NCI-H1417 treated with DMSO at 0.1 percent for 48 hours (cell line): ENCODE measurements at regions not wholly inside any gene's neighbourhood (a gene's known extent, or its start where the extent isn't known, plus 50 kb on each side); places are given as distances from the start of the nearest gene placed in this dataset.

Source experiments
- DNase-seq: peaks from one replicate; lab custom pipeline; 2025; lab: John Stamatoyannopoulos, UW

DNA sequence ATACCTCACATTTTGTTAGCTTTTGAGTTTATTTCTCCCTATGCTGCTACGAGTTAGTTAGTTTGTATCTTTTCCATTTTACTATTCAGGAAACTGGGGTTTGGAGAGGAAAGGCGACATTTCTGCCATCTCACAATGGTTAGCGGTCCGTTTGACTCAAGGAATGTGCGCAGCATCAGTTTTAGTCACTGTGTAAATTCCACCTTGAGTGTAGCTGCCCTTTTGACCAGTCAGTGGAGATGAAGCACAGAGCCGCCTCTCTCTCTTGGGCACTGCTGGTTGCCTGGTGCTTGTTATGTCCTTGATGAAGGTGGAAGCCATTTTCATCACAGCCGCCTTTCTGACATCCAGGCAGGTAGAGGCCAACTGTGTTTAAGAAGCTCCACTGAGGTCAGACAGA, 185.5 kb downstream of the SCP2D1 start:
- no peak for DNase-seq

DNA sequence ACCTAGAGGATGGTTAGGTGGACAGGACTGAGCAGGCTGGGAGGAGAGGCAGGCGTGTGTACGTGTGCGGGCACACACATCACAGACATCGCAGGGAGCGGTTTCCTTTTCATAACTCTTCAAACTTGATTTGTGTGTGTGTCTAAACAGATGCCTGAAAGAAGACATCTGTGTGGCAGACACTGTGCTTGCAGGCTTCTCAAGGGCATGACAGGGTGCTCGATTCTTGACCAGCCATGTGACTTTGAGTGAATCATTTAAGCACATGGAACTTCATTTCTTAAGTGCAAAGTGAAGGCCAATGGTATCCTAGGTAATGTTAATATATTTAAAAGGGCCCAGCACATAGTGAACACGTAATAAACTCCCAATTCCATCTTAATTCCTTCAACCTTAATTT, 186.5 kb downstream of the SCP2D1 start:
- no peak for DNase-seq

DNA sequence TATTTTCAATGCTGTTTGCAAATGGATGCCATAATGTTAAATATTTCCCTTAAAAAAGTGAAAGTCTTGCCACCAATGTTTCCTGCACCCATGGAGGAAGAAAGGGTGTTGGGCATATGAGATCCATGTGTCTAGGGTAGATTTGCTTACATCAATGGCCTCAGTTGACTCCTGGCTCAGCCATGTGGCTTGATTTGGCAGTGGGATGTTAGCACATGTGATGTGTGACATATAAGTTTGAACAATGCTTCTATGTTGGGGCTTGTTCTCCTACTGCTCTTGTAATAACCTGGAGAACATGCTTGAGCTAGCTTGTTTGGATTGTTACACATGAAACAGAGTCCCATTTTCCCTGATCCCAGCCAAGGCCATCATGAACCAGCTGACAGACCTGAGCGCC, 187.6 kb downstream of the SCP2D1 start:
- DNase-seq: no peak

DNA sequence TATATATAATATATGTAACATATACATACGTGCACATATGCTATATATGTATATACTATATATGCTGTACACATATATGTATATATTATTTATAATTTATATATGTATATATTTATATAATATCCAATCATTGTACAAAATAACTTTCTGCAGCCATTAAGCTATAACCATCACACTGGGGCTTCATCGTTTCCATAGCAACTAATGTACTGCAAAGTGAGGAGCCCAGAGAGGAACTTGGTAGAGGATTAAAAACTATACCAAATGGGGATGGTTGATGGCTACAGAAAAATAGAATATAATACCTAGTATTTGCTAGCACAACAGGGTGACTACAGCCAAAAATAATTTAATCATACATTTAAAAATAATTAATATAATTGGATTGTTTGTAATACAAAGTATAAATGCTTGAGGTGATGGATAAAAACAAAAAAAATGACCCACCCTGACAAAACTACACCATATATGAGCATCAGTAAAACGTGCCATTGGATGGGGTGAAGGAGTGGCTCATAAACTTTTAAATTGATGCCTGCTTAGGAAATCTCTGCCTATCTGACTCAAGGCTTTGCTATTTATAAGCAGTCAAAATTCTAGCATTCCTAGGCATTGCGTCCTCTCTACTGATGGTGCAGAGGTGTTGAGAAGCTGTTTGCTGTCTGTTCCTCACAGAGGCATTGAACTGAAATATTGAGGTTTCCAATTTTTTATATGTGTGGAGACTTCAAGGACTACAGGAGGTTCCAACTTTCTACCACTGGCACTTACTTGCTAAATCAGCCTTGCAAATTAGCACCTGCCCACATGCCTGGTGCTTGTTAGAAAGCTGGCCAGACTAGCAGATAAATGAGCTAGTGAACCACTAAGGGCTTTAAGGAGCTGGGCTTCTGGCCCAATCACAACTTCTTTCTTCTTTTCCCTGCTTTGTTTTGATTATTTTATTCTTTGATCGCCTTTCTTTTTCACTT, 190.1 kb downstream of the SCP2D1 start:
- DNase-seq: no peak

DNA sequence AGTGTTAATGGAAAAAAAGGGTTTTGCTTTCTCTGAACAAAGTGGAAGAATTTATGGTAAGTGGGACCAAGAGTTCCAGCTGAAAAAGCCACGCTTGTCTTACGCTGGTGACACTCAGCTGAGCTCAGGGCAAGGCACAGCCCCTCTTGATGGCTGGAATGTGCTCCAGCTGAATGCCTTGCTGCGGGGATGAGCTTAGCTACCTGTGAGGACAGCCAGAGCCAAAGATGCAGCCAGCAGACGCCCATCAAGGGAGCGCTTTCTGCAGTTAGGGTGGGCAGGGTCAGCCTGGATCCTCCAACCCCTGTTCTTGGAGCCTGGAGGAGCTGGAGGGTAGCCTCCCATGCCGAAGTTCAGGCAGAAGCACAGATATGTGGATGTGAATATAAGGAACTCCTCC, 191.4 kb downstream of the SCP2D1 start:
- DNase-seq: no peak

DNA sequence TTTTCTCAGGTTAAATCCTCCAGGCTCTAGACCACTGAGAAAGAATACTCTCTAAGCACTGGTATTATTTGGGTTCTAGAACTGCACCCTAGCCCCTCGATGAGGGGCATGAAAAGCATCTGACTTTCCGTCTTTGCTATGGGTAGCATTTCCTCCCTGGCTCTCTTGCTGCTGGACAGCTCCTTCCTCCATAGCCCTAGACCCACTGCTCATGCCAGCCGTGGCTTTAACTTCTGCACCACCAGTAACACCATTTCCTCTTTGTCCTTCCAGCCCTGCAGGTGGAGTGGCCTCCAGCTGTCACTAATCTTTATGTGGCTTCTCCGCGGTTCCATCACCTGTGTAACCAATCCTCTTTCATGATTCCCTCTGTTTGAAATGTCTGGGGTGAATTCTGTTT, 194.9 kb downstream of the SCP2D1 start:
- DNase-seq: no peak

DNA sequence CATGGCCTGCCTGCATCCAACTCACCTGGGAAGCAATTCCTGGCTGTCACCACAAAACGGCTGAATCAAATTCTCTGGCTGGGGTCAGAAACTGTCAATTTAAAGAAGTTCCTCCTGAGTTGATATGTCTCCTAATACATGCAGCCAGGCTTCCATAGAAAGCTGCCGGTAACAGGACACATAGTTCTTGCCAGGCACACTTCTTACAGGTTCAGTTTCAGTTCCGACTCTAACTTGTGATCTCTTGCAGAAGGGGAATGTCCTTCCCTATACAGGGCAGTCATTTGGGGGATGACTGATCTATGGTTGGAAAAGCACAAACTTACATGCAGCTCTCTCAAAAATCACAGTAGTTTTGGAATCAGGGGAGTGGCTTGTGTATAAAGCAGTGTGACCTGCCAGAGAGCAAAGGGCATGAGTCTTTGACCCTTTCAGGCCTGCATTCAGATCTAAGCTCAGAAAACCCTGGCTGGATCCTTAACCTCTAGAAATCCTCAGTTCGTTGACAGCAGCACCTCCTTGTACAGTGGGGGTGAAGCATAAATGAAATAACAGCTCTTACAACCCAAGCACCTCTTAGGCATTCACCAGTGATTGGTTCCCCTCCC, 195.6 kb downstream of the SCP2D1 start:
- DNase-seq: no peak

DNA sequence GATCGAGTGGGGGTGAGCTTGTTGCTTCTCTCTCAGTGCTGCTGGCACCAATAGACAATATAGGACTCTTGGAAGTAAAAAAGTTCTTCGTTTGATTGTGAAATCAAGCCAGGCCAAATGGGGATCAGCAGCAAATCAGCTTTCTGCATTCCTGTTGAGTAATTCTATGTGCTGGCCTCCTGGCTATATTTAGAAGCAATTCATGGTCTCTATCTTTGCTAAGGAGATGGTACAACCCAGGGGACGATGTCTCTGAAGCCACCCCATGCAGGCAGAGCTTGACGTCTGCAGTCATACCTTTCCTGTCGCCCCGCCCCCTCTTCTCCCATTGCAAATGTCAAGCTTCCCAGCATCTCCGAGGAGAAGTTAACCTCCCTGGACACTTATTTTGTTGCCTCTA, 199.1 kb downstream of the SCP2D1 start:
- DNase-seq: no peak

DNA sequence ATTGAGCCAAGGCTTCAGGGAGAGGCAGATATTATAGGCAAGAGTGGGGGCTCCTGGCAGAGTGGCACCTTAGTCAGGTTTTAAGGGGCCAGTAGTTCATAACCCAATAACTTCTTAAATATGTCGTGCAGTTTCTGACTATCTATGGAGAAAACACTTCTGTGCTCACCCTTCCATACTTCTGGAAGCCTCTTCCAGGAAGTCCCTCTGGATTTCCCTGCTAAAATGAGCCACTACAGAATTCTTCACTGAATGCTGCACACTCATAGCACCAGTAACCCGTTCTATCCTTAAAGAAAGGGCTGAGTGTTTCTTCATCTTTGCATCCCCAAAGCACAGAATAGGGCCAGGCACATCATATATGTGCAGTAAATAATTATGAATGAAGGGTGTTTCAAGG, 198.5 kb upstream of the SLC24A3 start:
- no peak for DNase-seq

DNA sequence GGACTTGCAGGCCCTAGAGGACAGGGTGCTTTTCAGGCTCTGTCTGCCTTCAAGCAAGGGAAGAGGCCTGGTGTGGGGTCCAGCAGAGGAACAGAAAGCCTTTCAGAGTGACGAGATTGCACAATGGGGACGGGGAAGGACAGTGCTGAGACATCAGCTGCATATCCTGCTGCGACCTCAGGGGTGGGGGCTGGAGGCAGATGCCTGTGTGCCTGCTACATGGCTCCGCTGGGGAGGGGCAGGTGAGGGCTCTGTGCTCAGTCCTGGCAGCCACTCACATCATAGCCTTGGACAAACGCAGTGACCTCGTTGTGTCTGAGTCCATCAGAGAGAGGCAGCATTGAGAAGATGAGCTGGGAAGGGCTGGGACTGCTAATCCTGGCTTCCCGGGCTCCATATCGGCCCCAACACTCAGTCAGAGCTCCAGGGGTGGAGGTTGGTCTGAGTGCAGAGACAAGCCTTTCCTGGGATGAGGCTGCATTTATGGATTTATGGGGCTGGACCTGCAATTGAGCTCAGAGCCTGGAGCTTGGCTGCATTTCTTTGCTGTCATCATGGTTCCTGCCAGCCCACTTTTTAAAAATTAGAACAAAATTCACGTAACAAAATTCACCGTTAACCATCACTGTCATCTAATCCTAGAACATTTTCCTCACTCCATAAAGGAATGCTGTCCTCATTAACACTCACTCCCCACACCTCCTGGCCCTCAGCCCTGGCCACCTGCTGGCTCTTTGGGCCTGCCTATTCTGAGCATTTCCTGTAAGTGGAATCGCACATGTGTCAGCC, 196.9 kb upstream of the SLC24A3 start:
- DNase-seq: no peak

DNA sequence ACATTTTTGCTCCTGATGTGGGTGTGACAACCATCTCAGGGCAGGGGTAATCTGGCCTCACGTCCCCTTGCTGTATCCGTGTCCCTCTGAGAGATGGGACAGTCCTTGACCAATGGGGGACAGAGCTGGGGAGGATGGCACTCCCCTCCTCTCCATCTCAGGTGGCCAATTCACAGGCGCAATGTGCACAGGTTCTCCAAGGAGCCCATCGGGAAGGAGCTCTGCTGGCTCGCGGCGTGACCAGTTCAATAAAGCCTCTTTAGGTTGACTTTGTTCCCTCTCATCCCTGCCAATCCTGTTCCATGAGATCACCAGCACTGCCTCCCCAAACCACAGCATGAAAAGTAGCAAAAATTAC, 196.3 kb upstream of the SLC24A3 start:
- DNase-seq: no peak

DNA sequence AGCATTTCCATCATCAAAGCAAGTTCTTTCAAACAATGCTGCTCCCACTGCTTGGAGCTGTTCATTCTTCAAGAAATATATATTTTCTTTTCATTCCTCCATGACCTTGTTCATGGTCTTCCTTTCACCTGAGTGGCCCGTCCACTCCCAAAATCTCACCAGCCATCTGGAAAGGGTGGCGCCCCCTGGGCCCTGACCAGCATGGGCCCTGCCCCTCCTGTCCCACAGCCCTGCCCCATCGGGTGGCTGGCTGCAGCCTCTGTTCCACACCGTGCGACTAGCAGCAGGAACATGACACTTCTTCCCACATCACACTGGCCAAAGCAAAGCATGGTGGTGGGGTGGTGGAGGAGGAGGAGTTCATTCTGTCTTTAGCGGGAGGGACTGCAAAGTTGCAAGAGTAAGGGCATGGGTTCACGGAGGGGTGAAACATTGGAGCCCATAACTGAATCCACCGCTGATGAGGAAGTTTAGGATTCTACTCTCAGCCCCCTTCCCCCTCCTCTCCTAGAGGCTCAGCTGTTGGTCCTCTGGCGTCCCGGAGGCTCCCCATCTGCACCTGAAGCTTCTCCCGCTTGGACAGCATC, 195.2 kb upstream of the SLC24A3 start:
- DNase-seq: no peak

DNA sequence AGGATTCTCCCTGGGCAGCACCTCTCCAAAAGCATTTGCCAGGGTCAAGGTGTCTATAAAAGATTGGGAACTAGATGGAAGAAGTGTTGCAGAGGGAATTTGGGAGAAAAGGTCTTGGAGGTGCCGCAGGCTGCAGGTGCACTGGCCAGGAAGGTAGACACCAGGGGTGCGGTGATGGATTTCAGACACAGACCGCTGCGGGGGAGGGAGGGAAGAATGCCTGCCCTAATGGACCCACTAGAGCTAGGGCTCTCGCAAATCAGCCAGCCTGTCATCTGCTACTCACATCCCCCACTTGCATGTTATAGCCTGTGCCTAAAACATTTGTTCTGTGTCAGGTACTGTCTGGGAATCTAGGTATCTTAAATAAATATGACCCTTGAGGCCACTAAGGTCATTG, 193.6 kb upstream of the SLC24A3 start:
- no peak for DNase-seq

DNA sequence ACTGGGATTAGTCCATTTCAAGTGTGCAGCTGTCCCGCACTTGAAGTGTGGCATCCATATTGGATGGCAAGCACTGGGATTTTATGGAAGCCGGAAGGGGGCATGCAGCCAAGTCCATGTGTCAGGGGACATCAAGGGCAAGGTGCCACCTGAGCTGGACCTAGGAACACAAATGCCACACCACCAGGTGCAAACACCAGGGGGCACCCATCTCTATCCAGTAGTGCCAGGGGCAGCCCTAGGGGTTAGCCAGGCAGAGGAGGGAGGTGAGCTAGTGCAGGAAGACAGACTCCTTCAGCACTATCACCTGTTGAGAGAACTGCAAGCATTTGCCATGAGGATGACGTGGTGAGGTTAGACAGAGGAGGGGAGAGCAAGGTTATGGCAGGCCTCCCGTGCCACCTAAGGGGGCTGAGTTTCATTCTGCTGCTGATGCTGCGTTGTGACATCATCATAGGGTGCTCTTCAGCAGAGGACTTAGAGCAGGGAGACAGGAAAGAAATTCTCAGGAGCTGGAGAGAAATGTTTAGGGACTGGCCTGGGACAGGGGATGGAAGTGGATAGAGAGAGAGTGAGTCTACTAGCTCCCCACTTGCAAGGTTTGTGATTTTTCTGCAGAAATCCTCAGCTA, 192.6 kb upstream of the SLC24A3 start:
- DNase-seq: no peak

DNA sequence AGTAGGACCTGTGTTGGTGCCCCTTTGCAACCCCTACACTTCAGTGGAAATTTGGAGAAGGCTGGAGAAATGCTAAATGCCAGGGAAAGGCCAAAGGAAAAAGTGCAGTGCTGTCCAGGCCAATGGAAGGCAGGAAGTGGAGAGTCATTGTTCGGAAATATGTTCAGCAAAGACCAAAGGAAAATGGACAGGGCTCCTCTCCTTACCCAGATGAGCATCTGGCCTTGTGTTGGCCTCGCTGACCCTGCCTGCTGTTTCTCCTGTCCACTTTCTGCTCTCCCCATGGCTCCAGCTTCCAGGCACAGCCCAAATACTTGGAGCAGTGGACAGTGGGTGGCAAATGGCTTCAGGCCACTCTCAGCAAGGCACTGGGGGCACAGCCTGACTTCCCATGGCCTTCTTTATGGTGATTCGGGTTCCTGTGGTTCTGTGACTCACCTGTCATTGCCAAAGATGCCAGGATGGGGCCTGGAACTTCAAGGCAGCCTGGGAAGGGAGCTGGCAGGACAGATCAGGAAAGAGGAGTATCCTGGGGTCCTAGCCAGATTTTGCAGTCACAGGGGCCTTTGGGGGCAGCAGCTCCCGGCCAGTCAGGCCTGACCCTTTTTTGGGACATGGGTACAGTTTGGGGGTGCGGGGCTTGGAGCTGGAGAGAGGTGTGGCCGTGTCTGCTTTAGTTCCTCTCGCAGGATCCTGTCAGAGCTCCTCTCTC, 190.9 kb upstream of the SLC24A3 start:
- DNase-seq: no peak

DNA sequence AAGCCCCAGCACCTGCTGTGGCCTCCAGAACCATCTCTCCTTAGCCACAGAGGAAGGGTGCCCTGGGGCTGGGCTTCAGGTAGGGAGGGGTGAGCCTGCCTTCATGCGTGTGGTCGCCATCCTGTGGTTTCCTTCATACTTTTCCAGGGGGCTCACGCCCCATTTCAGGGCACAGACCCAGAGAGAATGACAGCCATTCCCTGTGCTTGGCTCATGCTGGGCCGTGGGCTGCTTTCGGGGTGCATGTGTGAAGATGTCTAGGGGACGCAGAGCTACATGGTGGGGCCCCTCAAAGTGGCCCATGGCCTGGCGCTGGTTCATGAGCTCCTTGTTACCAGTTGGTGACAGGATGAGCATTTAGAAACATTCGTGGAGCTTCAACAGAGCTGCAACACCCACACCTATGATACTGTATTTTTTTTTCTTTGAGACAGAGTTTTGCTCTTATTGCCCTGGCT, 190.3 kb upstream of the SLC24A3 start:
- DNase-seq: no peak

DNA sequence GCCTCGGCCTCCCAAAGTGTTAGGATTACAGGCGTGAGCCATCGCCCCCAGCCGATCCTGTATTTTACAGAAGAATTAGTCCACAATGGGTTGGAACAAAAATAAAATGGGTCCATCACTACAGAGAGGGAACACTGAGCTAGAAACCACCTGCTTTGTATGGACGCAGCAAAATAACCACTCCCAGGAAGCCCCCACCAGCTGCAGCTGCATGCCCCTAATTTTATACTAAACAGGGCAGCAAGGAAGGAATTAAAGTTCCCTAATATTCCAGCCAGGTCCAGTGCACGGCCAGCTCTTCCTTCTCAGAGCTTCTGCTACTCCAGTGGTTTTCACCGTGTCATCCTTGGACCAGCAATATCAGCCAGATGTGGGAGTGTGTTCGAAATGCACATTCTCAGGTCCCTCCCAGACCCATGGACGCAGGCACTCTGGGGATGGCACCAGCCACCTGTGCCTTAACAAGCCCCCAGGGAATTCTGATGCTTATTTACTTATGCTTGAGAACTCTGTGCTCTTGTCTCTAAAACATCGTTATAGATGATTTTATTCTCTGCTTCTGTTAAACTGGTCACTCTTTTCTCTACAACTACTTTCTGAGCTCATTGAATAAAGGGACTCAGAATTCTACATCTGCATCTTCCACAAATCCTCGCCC, 189.5 kb upstream of the SLC24A3 start:
- DNase-seq: no peak

DNA sequence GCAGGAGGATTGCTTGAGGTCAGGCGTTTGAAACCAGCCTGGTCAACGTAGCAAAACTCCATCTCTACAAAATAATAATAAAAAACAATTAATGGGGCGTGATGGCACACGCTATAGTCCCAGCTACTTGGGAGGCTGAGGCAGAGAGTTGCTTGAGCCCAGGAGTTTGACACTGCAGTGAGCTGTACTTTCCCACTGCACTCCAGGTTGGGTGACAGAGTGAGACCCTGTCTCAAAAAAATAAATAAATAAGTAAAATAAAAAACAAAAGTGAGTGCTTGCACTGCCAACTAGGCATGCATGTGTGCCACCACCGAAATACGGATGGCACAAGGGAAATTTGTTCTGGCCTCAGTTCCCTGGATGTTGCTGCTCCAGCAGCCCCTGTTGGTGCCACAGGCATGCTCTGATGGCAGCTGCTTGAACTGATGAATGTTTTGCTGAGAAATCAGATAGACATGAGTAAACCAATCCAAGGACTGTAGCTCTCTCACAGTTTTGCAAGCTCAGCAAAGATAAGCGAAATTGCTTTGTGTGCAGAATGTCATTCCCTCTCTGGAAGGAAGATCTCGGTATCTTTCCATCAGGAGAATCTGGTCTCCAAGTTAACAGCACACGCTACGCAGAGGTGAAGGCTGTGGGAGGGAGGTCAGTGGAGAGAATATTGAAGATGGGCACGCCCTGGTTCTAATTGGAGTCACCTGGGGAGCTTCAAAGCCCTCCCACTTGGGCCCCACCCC, 188.0 kb upstream of the SLC24A3 start:
- no peak for DNase-seq

DNA sequence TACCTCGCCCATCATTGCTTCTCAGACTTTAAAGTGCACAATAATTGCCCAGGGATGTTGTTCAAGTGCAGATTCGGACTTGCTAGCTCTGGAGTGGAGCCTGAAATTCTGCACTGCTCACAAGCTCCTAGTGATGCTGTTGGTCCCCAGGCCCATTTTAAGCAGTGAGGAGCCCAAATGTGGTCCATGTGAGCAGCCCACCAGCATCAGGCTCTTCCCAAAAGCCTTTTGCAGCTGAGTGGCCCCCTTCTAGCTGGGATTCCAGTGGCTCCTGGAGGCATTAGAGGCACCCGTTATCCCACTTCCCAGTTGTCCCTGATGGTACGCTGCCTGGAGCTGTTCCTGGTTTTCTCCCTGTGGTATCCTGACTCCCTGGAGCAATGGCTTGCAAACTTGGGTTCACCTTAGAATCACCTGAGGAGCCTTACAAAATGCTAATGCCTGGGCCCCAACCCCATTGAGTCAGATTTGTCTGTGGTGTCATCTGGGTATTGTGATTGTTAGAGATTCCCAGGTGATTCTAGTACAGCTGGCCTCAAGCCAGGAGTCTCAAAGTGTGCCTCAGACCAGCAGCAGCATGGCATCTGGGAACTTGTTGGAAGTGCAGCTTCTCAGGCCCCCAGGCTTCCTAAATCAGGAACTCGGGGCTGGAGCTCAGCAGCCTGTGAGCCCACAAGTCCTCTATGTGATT, 186.9 kb upstream of the SLC24A3 start:
- no peak for DNase-seq
